Endothelial cell of umbilical vein (primary cell): ENCODE measurements at regions not wholly inside any gene's neighbourhood (a gene's known extent, or its start where the extent isn't known, plus 50 kb on each side); places are given as distances from the start of the nearest gene placed in this dataset.

Source experiments
- BruUV-seq: library from RNA; stranded (reverse); fragments of 400-500 nt; replicated peaks from 2 replicates; lab custom pipeline; 2021; lab: Mats Ljungman, UMichigan
- CTCF ChIA-PET: fragments of 300-600, 350-600 bp; sonication (Branson Sonifier 250); formaldehyde crosslinking; loops from one replicate; lab custom pipeline; 2021; ENCODE audit warnings: antibody characterized with exemption, inconsistent platforms; lab: Charles Lee
- POLR2A ChIA-PET: fragments of 300-600, 350-600 bp; sonication (Branson Sonifier 250); formaldehyde crosslinking; loops from one replicate; lab custom pipeline; 2021; ENCODE audit warnings: antibody characterized with exemption, inconsistent platforms; lab: Charles Lee
- DNase-seq: peaks from one replicate; pipeline ENCODE4 v3.0.0-alpha.2; 2011; ENCODE audit warnings: low read depth, low spot score
- FAIRE-seq: peaks from 2 replicates; lab custom pipeline; 2011; peaks lifted over from hg19 to GRCh38; lab: Jason Lieb, UNC
- H2AFZ ChIP-seq: 2 replicates; pipeline ENCODE4 v1.6.0; 2012; ENCODE audit warnings: low read depth, low read length, control low read depth, inconsistent platforms
- H3K27ac ChIP-seq: 2 replicates; pipeline ENCODE4 v1.5.1; 2011; ENCODE audit warnings: low read depth, mild to moderate bottlenecking, control low read depth, low read length, moderate library complexity; ENCODE audit not compliant: insufficient read depth
- H3K27me3 ChIP-seq, 2 experiments: 2 replicates each; pipeline versions ENCODE4 v1.6.0 to v1.6.1; 2011; ENCODE audit warnings: low read length in 2 of 2, mixed read lengths in 1 of 2; ENCODE audit not compliant: control insufficient read depth in 2 of 2, insufficient read depth in 2 of 2
- H3K36me3 ChIP-seq, 2 experiments: 2 replicates in 1 of 2; 3 replicates in 1 of 2; pipeline ENCODE4 v1.5.1; 2011; ENCODE audit warnings: low read length in 2 of 2, mild to moderate bottlenecking in 1 of 2, moderate library complexity in 1 of 2; ENCODE audit not compliant: control insufficient read depth in 2 of 2, insufficient read depth in 2 of 2; ENCODE audit errors: extremely low read depth in 1 of 2
- H3K4me1 ChIP-seq: 3 replicates; pipeline ENCODE4 v1.5.1; 2011; ENCODE audit warnings: mild to moderate bottlenecking, low read length; ENCODE audit not compliant: control insufficient read depth, insufficient read depth; ENCODE audit errors: extremely low read depth
- H3K4me2 ChIP-seq: 2 replicates; pipeline ENCODE4 v1.6.1; 2011; ENCODE audit warnings: low read length, control low read depth, mixed read lengths; ENCODE audit not compliant: insufficient read depth
- H3K4me3 ChIP-seq, 3 experiments: fragments of 200-600 bp in 1 of 3; sonication (generic), shearing (Covaris generic) in 1 of 3; replicated peaks in 1 of 3; 2 replicates each; pipeline ENCODE4 v1.5.1; 2011 to 2016; ENCODE audit warnings: control low read depth in 3 of 3, low read length in 3 of 3, mild to moderate bottlenecking in 2 of 3, inconsistent platforms in 1 of 3, low read depth in 1 of 3, moderate library complexity in 1 of 3; ENCODE audit not compliant: insufficient read depth in 1 of 3
- H3K79me2 ChIP-seq: 2 replicates; pipeline ENCODE4 v1.6.0; 2012; ENCODE audit warnings: low read length, inconsistent platforms; ENCODE audit not compliant: control insufficient read depth, insufficient read depth
- H3K9ac ChIP-seq: replicated peaks from 2 replicates; pipeline ENCODE3; 2011; ENCODE audit warnings: low read length, control low read depth; ENCODE audit not compliant: insufficient read depth; ENCODE audit errors: extremely low read depth
- H3K9me1 ChIP-seq: replicated peaks from 3 replicates; pipeline ENCODE4 v1.6.0; 2011; ENCODE audit warnings: mild to moderate bottlenecking, low read length; ENCODE audit not compliant: control insufficient read depth, insufficient read depth; ENCODE audit errors: extremely low read depth
- H3K9me3 ChIP-seq: replicated peaks from 2 replicates; pipeline ENCODE4 v1.5.1; 2012; ENCODE audit warnings: low read length, inconsistent platforms; ENCODE audit not compliant: control insufficient read depth, insufficient read depth
- H4K20me1 ChIP-seq: replicated peaks from 2 replicates; pipeline ENCODE3; 2011; ENCODE audit warnings: mild to moderate bottlenecking, low read length; ENCODE audit not compliant: control insufficient read depth, insufficient read depth; ENCODE audit errors: extremely low read depth
- EZH2 ChIP-seq: IDR thresholded peaks from 2 replicates; pipeline ENCODE4 v1.6.1; 2012; ENCODE audit warnings: borderline replicate concordance, low read depth, mild to moderate bottlenecking, moderate library complexity, low read length, inconsistent platforms; ENCODE audit not compliant: severe bottlenecking
- FOS ChIP-seq: IDR thresholded peaks from 2 replicates; pipeline ENCODE4 v1.6.1; 2011; ENCODE audit warnings: mild to moderate bottlenecking, low read length, moderate library complexity, borderline replicate concordance; ENCODE audit not compliant: insufficient read depth
- GATA2 ChIP-seq: IDR thresholded peaks from 2 replicates; pipeline ENCODE4 v1.7.0; 2011; ENCODE audit warnings: low read depth, mild to moderate bottlenecking, moderate library complexity, mixed read lengths, low read length; ENCODE audit not compliant: insufficient read length, insufficient read depth
- JUN ChIP-seq: IDR thresholded peaks from 2 replicates; pipeline ENCODE4 v1.6.1; 2011; ENCODE audit warnings: borderline replicate concordance, low read depth; ENCODE audit not compliant: insufficient read length, insufficient read depth
- MYC ChIP-seq: IDR thresholded peaks from one replicate; pipeline ENCODE4 v1.6.1; 2011; ENCODE audit warnings: mild to moderate bottlenecking, low read depth, low read length
- POLR2A ChIP-seq: IDR thresholded peaks from 2 replicates; pipeline ENCODE4 v1.6.1; 2012; ENCODE audit warnings: low read depth, mild to moderate bottlenecking, control low read depth, low read length
- POLR2AphosphoS5 ChIP-seq: IDR thresholded peaks from 2 replicates; pipeline ENCODE4 v1.6.1; 2012; ENCODE audit warnings: low read depth, mild to moderate bottlenecking, control low read depth, low read length, moderate library complexity; ENCODE audit not compliant: insufficient read depth
- dilution Hi-C: fragments of 300-500 bp; cut with MboI; formaldehyde crosslinking; loops from one replicate; pipeline ENCODE4 v1.15.0; 2019; ENCODE audit warnings: low sequenced_read_pairs; ENCODE audit not compliant: extremely low pct_ligation_motif_present
- intact Hi-C: fragments of 100-400 bp; cut with micrococcal nuclease; formaldehyde crosslinking; loops from one replicate; pipeline ENCODE4 v1.10.0; 2022
- TF ChIP-seq, protein P1 (sequence below), 2 donors: IDR thresholded peaks; 1 replicate in 1 of 2; 2 replicates in 1 of 2; pipeline ENCODE4 v1.5.1; 2011; ENCODE audit warnings: low read length in 2 of 2, mild to moderate bottlenecking in 2 of 2, moderate library complexity in 2 of 2, control low read depth in 1 of 2, inconsistent platforms in 1 of 2, low read depth in 1 of 2; ENCODE audit not compliant: insufficient read depth in 1 of 2; ENCODE audit errors: extremely low read depth in 1 of 2
- TF ChIP-seq, protein P2 (sequence below): IDR thresholded peaks from 2 replicates; pipeline ENCODE4 v1.6.1; 2011; ENCODE audit not compliant: insufficient read depth, insufficient read length

DNA sequence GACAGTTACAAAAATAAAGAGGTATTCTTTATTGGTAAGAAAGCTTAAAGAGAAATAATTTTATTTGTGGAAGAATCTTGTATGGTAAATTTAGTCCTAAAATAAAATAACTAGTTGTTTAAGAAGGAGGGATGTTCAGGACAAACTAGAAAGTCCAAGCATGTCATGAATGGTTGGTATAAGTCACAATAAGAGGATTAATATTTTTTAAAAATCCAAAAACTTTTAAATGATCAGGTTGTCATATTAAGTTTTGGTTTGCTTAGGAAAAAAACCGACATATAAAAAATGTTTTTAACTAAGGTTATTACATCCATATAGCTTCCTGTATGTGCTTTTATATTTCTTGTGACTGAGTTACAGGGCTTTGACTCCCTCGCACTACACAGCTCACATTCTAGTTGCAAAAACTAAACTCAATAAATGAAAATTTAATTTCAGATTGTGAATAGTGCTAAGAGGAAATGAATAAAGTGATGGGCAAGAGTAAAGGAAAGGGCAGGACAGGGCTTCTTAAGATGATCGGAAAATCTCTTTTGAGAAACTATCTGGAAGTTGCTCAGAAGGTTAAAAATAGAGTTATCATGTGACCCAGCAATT, 80.7 kb upstream of the METAP2 start:
- Histone ChIP-seq H3K4me2 (no peak overlapping the region), H3K4me3 (no peak overlapping the region), H3K4me1 (no peaks in the 10 kb centered on the region), H3K27me3 (peaks cover 6 to 16% of the 10 kb centered on the region in 2 experiments), H3K9me3 (no peaks in the 10 kb centered on the region), H4K20me1 (no peaks in the 10 kb centered on the region), H3K9me1 (no peaks in the 10 kb centered on the region), H3K27ac (no peak overlapping the region), H2AFZ (no peak overlapping the region), H3K9ac (no peak overlapping the region), H3K79me2 (no peaks in the 10 kb centered on the region), H3K36me3 (no peaks in the 10 kb centered on the region)
- no TSS peak for BruUV-seq
- TF ChIP-seq, protein P1, sequence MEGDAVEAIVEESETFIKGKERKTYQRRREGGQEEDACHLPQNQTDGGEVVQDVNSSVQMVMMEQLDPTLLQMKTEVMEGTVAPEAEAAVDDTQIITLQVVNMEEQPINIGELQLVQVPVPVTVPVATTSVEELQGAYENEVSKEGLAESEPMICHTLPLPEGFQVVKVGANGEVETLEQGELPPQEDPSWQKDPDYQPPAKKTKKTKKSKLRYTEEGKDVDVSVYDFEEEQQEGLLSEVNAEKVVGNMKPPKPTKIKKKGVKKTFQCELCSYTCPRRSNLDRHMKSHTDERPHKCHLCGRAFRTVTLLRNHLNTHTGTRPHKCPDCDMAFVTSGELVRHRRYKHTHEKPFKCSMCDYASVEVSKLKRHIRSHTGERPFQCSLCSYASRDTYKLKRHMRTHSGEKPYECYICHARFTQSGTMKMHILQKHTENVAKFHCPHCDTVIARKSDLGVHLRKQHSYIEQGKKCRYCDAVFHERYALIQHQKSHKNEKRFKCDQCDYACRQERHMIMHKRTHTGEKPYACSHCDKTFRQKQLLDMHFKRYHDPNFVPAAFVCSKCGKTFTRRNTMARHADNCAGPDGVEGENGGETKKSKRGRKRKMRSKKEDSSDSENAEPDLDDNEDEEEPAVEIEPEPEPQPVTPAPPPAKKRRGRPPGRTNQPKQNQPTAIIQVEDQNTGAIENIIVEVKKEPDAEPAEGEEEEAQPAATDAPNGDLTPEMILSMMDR (IDR thresholded peaks at IDR 0.05; ENCODE audit: extremely low read depth in 1 of 2, insufficient read depth in 1 of 2, low read depth in 1 of 2, low read length in 2 of 2), result no peak
- TF ChIP-seq EZH2 (no peak), MYC (no peak), GATA2 (no peak), POLR2A (no peak), JUN (no peak), FOS (no peak), POLR2AphosphoS5 (no peak)
- TF ChIP-seq, protein P2, sequence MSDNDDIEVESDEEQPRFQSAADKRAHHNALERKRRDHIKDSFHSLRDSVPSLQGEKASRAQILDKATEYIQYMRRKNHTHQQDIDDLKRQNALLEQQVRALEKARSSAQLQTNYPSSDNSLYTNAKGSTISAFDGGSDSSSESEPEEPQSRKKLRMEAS, result no peak
- ChIA-PET POLR2A (no interaction called here), CTCF (no interaction called here)
- dilution Hi-C loops (no loop called here), intact Hi-C loops (no loop called here)
- FAIRE-seq (no peak), DNase-seq (no peak)
